Fibroblast of mammary gland (primary cell): ENCODE measurements at regions not wholly inside any gene's neighbourhood (a gene's known extent, or its start where the extent isn't known, plus 50 kb on each side); places are given as distances from the start of the nearest gene placed in this dataset.
"Not testable (repeated sequence)": the region's sequence is repeated elsewhere in the genome, so short reads cannot be mapped to it uniquely, and the experiment has no call there.

Source experiments
- DNase-seq: peaks from one replicate; pipeline ENCODE4 v3.0.0-alpha.2; 2010; ENCODE audit warnings: low read depth
- H3K4me3 ChIP-seq: 2 replicates; pipeline ENCODE4 v1.5.1; 2011; ENCODE audit warnings: low read depth, mild to moderate bottlenecking, low read length, moderate library complexity; ENCODE audit not compliant: control insufficient read depth
- TF ChIP-seq, protein P1 (sequence below): conservative IDR thresholded peaks from 2 replicates; pipeline ENCODE4 v1.5.1; 2011; ENCODE audit warnings: low read depth, low read length, inconsistent platforms; ENCODE audit not compliant: control insufficient read depth, insufficient read depth

- TF ChIP-seq, protein P1, sequence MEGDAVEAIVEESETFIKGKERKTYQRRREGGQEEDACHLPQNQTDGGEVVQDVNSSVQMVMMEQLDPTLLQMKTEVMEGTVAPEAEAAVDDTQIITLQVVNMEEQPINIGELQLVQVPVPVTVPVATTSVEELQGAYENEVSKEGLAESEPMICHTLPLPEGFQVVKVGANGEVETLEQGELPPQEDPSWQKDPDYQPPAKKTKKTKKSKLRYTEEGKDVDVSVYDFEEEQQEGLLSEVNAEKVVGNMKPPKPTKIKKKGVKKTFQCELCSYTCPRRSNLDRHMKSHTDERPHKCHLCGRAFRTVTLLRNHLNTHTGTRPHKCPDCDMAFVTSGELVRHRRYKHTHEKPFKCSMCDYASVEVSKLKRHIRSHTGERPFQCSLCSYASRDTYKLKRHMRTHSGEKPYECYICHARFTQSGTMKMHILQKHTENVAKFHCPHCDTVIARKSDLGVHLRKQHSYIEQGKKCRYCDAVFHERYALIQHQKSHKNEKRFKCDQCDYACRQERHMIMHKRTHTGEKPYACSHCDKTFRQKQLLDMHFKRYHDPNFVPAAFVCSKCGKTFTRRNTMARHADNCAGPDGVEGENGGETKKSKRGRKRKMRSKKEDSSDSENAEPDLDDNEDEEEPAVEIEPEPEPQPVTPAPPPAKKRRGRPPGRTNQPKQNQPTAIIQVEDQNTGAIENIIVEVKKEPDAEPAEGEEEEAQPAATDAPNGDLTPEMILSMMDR: no peak
- no peak overlapping the region for H3K4me3 ChIP-seq
- no peak for DNase-seq
These were observed 379.7 kb upstream of the PROK2 start for GRCh38 chr3:72164635-72164978.

- TF ChIP-seq, protein P1: no peak
- no peak for DNase-seq
- no peak overlapping the region for H3K4me3 ChIP-seq
These were observed 379.1 kb upstream of the PROK2 start for GRCh38 chr3:72163809-72164634.

DNA sequence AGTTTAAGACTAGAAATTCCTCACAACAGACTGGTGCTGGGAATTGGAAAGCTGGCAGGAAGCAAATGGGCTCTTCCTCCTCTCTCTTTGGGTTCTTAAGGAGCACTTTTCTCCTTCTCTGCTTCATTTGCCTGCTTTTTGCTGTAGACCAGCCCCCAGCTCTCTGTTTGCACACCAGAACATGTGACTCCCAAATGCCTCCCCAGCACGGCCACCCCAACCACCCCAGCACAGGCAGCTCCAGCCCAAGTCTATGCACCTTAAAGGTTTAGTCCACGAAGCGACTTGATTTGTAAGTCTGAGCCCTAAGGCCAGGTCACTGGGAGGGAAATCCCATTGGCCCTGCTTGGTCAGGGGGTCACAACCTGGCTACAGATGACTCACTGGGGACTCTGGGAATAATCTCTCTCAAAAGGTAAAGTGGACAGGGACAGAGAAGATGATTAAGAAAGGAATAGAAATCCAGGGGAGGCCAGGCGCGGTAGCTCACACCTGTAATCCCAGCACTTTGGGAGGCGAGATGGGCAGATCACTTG, 377.8 kb upstream of the PROK2 start:
- TF ChIP-seq, protein P1: no peak
- no peak overlapping the region for H3K4me3 ChIP-seq
- DNase-seq: peak; percentile 24

DNA sequence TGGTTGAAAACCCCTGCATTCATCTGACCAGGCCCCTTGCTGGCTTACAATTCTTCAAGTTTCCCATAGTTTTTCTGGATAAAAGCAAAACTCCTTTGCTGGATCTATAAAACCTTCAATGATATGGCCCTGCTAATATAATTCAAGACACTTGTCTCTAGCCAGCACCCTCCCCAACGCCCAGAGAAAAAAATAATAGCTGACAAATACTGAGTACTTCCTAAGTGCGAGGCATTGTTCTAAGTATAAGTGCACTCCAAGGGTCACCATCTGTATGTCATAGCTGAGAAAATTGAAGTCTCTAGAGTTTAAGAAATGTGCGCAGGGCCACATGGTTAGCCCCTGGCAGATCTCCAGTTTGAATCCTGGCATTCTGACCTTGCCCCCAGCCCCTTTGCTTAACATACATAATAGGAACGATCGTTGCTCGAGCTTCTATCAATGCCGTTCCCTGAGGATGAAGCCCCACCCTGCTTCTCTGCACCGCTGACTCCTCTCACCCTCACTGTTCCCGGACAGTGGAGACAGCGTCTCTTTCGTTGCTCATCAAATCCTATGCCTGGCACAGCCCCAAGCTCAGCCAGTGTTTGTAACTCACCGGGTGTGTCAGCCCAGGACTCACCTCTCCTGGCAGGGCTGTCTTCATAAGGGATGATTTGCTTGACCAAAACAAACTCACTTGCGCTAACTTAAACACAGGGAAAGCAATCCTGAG, 377.1 kb upstream of the PROK2 start:
- TF ChIP-seq, protein P1: no peak
- H3K4me3 ChIP-seq: no peak overlapping the region
- DNase-seq: peak; percentile 94

DNA sequence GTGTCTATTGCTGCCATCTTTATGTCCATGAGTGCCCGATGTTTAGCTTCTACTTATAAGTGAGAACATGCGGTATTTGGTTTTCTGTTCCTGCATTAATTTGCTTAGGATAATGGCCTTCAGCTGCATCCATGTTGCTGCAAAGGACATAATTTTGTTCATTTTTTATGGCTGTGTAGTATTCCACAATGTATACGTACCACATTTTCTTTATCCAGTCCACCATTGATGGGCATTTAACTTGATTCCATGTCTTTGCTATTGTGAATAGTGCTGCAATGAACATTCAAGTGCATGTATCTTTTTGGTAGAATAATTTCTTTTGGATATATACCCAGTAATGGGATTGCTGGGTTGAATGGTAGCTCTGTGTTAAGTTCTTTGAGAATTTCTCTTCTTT, 376.3 kb upstream of the PROK2 start:
- not testable (repeated sequence) for DNase-seq, H3K4me3 ChIP-seq

DNA sequence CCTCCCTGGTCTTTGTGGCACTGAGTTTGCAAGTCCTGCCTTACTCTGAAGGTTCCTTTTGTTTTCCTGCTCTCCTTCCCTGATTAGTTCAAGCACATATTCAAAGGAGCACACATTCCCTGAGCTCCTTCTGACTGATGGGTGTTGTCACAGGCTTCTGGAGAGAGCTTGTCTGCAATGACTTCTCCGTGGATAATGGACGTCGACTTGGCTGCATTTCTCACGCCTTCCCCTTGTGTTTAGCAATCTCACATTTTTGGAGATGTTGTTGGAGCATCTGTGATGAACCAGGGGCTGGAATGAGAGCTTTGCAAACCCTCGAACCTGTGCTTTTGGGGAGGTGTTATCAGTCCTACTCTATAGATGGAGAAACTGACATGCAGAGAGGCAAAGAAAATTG, 375.4 kb upstream of the PROK2 start:
- TF ChIP-seq, protein P1: no peak
- DNase-seq: no peak
- no peak overlapping the region for H3K4me3 ChIP-seq

- DNase-seq: no peak
- TF ChIP-seq, protein P1: no peak
- no peak overlapping the region for H3K4me3 ChIP-seq
These were observed 374.5 kb upstream of the PROK2 start for GRCh38 chr3:72159487-72159886.
